ENCODE measurements at regions not wholly inside any gene's neighbourhood (a gene's known extent, or its start where the extent isn't known, plus 50 kb on each side); places are given as distances from the start of the nearest gene placed in this dataset.

DNA sequence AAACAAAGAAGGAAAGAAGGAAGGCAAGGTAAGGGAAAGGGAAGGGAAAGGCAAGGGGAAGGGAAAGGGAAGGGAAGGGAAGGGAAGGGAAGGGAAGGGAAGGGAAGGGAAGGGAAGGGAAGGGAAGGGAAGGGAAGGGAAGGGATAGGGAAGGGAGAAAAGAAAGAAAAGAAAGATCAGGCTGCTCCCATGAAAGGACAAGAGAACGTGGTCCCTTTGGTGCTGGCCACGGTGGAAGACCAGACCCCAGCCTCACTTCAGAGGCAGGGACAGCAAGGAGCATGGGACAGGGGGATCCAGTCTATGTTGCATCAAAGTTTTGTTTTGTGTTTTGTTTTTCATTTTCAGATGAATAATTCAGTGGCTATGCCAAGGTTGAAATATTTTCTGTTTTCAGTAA is 111.4 kb upstream of the IGF1R start (continued):
- TF ChIP-seq, protein P1, sequence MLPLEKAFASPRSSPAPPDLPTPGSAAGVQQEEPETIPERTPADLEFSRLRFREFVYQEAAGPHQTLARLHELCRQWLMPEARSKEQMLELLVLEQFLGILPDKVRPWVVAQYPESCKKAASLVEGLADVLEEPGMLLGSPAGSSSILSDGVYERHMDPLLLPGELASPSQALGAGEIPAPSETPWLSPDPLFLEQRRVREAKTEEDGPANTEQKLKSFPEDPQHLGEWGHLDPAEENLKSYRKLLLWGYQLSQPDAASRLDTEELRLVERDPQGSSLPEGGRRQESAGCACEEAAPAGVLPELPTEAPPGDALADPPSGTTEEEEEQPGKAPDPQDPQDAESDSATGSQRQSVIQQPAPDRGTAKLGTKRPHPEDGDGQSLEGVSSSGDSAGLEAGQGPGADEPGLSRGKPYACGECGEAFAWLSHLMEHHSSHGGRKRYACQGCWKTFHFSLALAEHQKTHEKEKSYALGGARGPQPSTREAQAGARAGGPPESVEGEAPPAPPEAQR (CRISPR knock-in tag; IDR thresholded peaks at IDR 0.05) = no peak
- no peak for TF ChIP-seq TEAD1 (CRISPR knock-in tag; IDR thresholded peaks at IDR 0.05)

DNA sequence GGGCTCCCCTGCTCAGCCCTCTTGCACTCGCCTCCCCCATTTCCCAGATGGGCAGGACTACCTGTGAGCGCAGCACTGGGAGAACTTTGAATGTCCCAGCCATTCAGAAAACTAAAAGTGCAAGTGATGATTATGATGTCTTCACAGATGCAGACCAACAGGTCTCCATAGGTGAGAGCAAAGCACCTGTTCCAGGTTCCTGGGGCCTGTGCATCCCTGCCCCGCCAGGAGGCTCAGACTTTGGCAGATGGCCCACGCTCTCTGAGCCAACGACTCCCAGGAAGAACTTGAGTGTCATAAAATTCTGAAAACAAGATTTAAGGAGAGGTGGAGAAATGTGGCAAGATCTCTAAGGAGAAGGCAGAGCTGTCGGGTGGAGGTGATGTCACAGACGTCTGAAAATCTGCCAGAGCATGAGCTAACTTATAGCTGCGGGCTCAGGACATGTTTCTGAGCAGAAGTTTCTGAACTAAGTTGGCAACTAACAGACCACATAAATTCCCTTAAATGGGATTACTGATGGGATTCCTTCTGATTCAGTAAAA is 110.8 kb upstream of the IGF1R start:
- Mint-ChIP-seq H3K4me3 (no peak overlapping the region), H3K4me1 (peaks cover 5% of the 10 kb centered on the region), H3K36me3 (no peaks in the 10 kb centered on the region), H3K27me3 (ENCODE audit: low read depth) (peaks cover 32% of the 10 kb centered on the region), H3K27ac (no peak overlapping the region), H3K9me3 (0 out of 2 replicates have a peak, but pooled peaks cover 4% of the 10 kb centered on the region)
- CTCF ChIA-PET = no interaction called here
- POLR2A ChIA-PET = no interaction called here
- ATAC-seq (no peak), DNase-seq (ENCODE audit: low spot score) (no peak)
- TF ChIP-seq, protein P2, sequence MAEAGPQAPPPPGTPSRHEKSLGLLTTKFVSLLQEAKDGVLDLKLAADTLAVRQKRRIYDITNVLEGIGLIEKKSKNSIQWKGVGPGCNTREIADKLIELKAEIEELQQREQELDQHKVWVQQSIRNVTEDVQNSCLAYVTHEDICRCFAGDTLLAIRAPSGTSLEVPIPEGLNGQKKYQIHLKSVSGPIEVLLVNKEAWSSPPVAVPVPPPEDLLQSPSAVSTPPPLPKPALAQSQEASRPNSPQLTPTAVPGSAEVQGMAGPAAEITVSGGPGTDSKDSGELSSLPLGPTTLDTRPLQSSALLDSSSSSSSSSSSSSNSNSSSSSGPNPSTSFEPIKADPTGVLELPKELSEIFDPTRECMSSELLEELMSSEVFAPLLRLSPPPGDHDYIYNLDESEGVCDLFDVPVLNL (CRISPR knock-in tag; IDR thresholded peaks at IDR 0.05; ENCODE audit: borderline replicate concordance, low read depth) = no peak
- TF ChIP-seq ETV6 (CRISPR knock-in tag; IDR thresholded peaks at IDR 0.05) (no peak), ZNF396 (CRISPR knock-in tag; IDR thresholded peaks at IDR 0.05; ENCODE audit: borderline replicate concordance) (no peak), ZNF263 (CRISPR knock-in tag; IDR thresholded peaks at IDR 0.05; ENCODE audit: low read depth) (no peak), PRRX2 (CRISPR knock-in tag; IDR thresholded peaks at IDR 0.05) (no peak), FOXP1 (CRISPR knock-in tag; IDR thresholded peaks at IDR 0.05; ENCODE audit: borderline replicate concordance) (no peak), JUN (CRISPR knock-in tag; IDR thresholded peaks at IDR 0.05) (no peak), RORB (CRISPR knock-in tag; IDR thresholded peaks at IDR 0.05) (no peak), GRHL2 (CRISPR knock-in tag; IDR thresholded peaks at IDR 0.05; ENCODE audit: insufficient replicate concordance, severe bottlenecking) (no peak), NFE2L1 (CRISPR knock-in tag; IDR thresholded peaks at IDR 0.05) (no peak), ESRRA (CRISPR knock-in tag; IDR thresholded peaks at IDR 0.05; ENCODE audit: borderline replicate concordance) (no peak), JAZF1 (CRISPR knock-in tag; IDR thresholded peaks at IDR 0.05) (no peak), ZNF138 (CRISPR knock-in tag; conservative IDR thresholded peaks at IDR 0.05) (no peak)
- TF ChIP-seq, protein P3, sequence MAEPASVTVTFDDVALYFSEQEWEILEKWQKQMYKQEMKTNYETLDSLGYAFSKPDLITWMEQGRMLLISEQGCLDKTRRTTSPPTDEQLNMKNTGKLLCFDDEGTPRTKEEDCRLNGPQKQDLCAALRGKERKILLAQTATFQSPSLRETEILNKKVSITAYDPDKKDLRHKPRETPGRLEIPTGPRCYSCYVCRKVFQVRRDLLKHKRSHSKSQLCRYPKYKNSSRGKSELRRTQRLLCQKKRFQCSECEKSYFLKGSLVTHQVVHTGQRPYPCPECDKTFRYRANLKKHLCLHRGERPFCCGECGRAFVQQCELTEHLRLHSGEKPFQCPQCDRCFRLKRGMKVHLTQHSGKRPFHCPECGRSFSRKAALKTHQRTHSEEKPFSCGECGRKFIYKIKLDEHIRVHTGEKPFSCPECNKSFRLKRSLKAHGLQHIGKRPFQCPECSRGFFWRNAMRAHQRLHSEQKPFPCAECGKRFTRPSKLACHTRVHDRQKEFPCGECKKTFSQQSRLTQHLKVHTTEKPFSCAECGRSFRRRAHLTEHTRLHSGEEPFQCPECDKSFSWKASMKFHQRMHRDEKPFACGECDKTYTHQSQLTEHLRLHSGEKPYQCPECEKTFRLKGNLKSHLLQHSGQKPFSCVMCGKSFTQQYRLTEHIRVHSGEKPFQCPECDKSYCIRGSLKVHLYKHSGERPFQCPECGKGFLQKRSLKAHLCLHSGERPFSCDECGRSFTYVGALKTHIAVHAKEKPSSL (CRISPR knock-in tag; conservative IDR thresholded peaks at IDR 0.05) = no peak
- TF ChIP-seq, protein P4, sequence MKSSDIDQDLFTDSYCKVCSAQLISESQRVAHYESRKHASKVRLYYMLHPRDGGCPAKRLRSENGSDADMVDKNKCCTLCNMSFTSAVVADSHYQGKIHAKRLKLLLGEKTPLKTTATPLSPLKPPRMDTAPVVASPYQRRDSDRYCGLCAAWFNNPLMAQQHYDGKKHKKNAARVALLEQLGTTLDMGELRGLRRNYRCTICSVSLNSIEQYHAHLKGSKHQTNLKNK (CRISPR knock-in tag; IDR thresholded peaks at IDR 0.05) = no peak

DNA sequence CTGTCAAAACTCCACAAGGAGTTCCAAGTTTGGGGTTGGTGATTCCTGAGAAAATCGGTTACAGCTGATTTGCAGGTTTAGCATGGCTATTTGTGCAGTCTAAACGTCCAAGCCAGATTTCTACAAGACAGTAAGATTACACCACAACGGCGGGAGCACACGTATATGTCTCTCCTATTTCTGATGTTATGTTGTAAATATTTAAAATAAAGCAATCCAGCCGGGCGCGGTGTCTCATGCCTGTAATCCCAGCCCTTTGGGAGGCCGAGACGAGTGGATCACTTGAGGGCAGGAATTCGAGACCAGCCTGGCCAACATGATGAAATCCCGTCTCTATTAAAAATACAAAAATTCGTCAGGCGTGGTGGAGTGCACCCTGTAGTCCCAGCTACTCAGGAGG is 106.8 kb upstream of the IGF1R start:
- DNase-seq (ENCODE audit: low spot score) (no peak), ATAC-seq (no peak)
- TF ChIP-seq, protein P1 (CRISPR knock-in tag; IDR thresholded peaks at IDR 0.05) = no peak
- TF ChIP-seq GRHL2 (CRISPR knock-in tag; IDR thresholded peaks at IDR 0.05; ENCODE audit: insufficient replicate concordance, severe bottlenecking) (no peak), SP1 (CRISPR knock-in tag; conservative IDR thresholded peaks at IDR 0.05) (no peak), SMAD3 (CRISPR knock-in tag; IDR thresholded peaks at IDR 0.05; ENCODE audit: borderline replicate concordance) (no peak), ZBTB21 (CRISPR knock-in tag; IDR thresholded peaks at IDR 0.05; ENCODE audit: borderline replicate concordance) (no peak), PRRX2 (CRISPR knock-in tag; IDR thresholded peaks at IDR 0.05) (no peak), MYBL2 (CRISPR knock-in tag; IDR thresholded peaks at IDR 0.05) (no peak), MXD4 (CRISPR knock-in tag; IDR thresholded peaks at IDR 0.05; ENCODE audit: borderline replicate concordance) (no peak), OVOL2 (CRISPR knock-in tag; IDR thresholded peaks at IDR 0.05; ENCODE audit: borderline replicate concordance) (no peak), JUN (CRISPR knock-in tag; IDR thresholded peaks at IDR 0.05) (no peak), ELF4 (CRISPR knock-in tag; IDR thresholded peaks at IDR 0.05; ENCODE audit: low read depth) (no peak)
- TF ChIP-seq, protein P5, sequence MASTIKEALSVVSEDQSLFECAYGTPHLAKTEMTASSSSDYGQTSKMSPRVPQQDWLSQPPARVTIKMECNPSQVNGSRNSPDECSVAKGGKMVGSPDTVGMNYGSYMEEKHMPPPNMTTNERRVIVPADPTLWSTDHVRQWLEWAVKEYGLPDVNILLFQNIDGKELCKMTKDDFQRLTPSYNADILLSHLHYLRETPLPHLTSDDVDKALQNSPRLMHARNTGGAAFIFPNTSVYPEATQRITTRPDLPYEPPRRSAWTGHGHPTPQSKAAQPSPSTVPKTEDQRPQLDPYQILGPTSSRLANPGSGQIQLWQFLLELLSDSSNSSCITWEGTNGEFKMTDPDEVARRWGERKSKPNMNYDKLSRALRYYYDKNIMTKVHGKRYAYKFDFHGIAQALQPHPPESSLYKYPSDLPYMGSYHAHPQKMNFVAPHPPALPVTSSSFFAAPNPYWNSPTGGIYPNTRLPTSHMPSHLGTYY (CRISPR knock-in tag; IDR thresholded peaks at IDR 0.05) = no peak
- CTCF ChIA-PET = no interaction called here
- peaks cover 54% of the 10 kb centered on the region for H3K27me3 Mint-ChIP-seq (ENCODE audit: low read depth)
- POLR2A ChIA-PET = no interaction called here
- H3K9me3 Mint-ChIP-seq = 0 out of 2 replicates have a peak, but pooled peaks cover 4% of the 10 kb centered on the region
- no peaks in the 10 kb centered on the region for H3K36me3 Mint-ChIP-seq
- no peak overlapping the region for H3K27ac Mint-ChIP-seq
- H3K4me3 Mint-ChIP-seq = no peak overlapping the region
- H3K4me1 Mint-ChIP-seq = peaks cover 1% of the 10 kb centered on the region

All from WTC11 (cell line).